RKO (cell line): ENCODE measurements at regions not wholly inside any gene's neighbourhood (a gene's known extent, or its start where the extent isn't known, plus 50 kb on each side); places are given as distances from the start of the nearest gene placed in this dataset.
"Not testable (repeated sequence)": the region's sequence is repeated elsewhere in the genome, so short reads cannot be mapped to it uniquely, and the experiment has no call there.

Source experiments
- DNase-seq: peaks from one replicate; pipeline ENCODE4 v3.0.0-alpha.2; 2016; ENCODE audit warnings: low spot score

- peak; percentile 79 for DNase-seq
Measured at GRCh38 chr4:103996637-103997036, 276.9 kb upstream of the TACR3 start.

DNA sequence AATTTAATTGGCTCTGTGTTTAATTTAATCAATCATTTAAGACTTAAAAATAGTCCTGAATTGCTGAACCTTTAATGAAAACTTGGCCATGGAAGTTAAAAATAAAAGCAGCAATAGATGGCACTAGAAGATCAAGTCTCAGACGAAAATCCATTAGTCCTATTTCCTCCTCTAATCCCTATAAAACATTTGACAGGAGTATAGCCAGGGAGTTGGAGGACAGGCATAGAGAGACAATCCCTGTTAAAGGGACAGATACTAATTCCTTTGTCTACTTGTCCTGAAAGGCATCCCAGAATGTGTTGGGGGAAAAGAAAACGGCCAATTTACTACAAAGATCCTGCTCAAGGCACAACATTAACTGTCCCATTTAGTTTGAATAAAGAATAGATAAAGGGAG lies 276.3 kb upstream of the TACR3 start:
- DNase-seq = peak; percentile 9

GRCh38 chr4:103994059-103994458 lies 274.3 kb upstream of the TACR3 start:
- DNase-seq = peak; percentile 45

DNA sequence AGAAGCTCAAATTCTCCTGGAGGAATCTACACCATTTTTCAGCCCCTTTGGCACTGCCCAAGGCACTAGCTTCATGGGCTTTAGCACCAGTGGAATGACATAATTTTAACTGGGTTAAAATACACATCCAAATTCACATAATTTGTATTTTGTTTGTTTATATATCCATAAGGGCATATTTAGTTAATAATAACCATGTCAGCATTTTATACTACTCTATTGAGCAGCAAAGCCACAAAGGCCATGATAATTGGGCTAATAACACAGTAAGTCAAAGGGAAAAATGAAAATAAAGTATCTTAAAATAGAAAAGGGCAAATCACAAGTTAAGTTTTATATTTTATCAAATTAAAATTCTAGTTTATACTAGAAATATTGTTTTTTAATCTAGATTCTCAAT lies 262.7 kb upstream of the TACR3 start:
- DNase-seq = no peak

DNA sequence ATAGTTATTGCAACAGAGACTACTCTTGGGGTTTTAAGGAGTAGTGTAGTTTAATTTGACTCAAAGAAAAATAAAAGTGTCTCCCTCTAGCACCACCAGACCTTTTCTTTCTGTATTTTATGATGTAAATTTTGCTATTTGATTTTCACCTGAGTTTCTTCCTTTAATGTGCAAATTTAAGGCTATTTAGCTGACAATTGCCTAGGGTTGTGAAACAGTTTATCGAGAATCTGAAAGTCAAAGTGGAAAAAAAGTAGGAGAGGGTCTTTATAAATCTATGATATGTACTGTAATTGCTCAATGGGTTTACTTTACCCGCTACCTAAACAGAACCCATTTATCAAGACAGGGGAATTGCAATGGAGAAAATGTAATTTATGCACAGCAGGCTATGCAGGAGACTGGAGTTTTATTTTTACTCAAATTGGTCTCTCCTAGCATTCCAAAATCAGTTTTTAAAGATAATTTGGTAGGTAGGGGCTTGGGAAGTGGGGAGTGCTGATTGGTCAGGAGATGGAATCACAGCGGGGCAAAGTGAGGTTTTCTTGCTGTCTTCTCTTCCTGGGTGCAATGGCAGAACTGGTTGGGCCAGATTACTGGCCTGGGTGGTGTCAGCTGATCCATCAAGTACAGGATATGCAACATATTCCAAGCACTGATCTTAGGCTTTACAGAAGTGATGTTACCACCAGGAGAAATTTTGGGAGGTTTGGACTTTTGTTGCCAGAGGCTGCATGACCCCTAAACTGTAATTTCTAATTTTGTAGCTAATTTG lies 228.6 kb upstream of the TACR3 start:
- no peak for DNase-seq

DNA sequence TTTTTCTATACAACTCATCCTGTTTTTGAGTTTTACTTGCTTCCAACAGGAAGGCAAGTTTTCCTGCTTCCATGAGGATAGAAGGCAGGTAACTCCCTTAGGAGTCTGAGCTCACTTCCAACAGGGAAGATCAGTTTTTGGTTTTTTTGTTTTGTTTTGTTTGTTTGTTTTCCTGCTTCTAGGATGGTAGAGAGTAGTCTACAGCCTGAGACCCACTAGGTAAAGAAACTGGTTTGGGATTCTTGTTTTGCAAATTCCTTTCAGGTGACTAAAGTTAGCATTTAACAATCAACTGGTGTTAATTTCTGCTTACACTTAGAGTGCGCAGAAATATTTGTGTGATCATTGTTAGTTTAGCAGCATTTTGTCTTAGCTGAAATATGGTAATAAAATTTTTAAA lies 227.8 kb upstream of the TACR3 start:
- DNase-seq = no peak

- not testable (repeated sequence) for DNase-seq
Measured at GRCh38 chr4:103946621-103947268, 227.0 kb upstream of the TACR3 start.

GRCh38 chr4:103938488-103938887 lies 218.7 kb upstream of the TACR3 start:
- DNase-seq = no peak

GRCh38 chr4:103936653-103937145 lies 216.9 kb upstream of the TACR3 start:
- DNase-seq = no peak

- peak; percentile 62 for DNase-seq
Measured at GRCh38 chr4:103934178-103934789, 214.5 kb upstream of the TACR3 start.

DNA sequence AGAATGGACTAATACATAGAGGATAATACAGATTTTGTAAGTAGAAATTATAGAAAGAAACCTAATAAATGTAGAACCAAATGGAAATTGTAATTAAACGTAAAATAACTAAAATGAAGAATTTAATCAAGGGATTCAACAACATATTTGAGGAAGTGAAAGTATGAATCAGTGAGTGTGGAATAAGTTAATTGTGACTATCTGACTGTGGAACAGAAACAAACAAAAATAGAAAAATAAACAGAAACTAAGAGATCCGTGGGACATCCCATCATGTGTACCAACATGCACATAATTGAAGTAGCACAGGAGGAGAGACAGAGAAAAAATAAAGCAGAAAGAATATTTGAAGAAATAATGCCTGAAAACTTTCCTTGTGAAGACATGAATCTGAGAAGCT lies 208.6 kb upstream of the TACR3 start:
- DNase-seq = no peak

- DNase-seq = no peak
Measured at GRCh38 chr4:103923551-103923950, 203.8 kb upstream of the TACR3 start.

DNA sequence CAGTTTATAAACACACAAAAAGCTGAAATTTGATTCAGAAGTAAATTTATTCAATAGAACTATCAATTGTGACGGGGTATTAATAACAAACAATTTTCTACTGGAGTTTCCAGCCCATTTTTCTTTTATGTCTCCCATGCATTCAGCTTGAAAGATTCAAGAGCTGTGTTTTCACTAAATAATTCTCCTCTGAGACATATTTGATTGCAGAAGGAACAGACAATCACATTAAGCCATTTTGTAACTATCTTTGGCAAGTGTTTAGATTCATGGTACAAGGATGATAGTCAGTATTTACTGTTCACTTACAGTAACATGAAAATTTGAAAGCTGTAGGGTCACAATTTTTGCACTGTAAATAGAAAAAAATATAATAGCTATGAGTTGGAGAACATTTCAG lies 198.4 kb upstream of the TACR3 start:
- no peak for DNase-seq

DNA sequence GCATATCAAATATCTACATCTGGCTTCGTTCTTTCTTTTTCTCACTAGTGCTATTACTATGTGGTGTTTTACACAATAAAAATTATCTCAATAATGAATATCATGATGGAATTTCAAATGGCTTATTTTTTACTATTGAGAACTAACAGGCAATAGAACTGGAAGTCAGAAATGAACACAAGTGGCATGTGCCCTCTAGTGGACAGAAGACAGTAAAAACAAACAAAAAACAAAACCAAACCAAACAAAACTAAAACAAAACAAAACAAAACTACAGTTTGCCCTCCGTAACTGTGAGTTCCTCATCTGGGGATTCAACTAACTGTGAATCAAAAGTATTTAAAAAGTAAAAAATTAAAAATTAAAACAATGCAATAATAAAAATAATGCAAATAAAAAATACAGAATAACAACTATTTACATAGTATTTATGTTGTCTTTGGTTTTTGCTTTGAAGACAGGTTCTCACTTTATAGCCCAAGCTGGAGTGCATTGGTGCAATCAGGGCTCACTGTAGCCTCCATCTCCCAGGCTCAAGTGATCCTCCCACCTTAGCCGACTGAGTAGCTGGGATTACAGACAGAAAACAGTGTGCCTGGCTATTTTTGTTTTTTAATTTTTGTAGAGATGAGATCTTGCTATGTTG lies 195.6 kb upstream of the TACR3 start:
- peak; percentile 57 for DNase-seq

DNA sequence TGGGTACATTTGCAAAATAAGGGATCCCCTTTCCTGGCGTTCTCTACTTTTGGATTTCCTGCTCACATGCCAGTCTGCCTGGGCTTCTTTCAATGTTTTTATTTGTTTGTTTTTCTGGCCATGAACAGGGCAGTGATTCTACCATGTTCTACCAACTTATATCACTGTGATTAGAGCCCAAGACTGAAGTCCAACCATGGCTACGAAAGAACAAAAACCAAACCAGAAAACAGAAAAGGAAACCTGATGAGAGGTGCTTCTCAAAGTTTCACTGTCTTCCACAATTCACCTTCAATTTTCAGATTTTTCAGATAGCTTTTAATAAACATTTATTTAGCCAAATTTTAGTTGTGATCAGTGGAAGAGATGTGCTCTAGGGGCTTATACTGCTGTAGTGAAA lies 187.6 kb upstream of the TACR3 start:
- DNase-seq = no peak

DNA sequence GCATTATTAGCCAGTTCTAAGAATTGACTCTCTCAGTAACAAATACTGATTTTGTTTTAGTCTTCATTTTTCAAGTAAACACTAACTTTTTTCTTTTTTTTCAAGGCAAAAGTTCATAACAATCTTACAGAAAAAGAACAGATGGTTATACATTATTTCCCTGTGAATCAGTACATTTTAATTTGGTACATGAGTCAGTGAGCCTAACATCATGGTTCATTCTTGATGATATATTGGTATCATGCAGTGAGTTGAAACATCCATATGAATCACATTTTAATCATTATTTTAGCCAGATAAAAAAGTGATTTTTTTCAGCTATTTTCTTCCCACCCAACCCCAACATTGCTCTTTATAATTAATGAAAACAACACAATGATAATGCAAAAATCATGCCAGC lies 184.3 kb upstream of the TACR3 start:
- DNase-seq = peak; percentile 45

- DNase-seq = no peak
Measured at GRCh38 chr4:103902730-103903129, 182.9 kb upstream of the TACR3 start.

GRCh38 chr4:103895876-103896465 lies 176.2 kb upstream of the TACR3 start:
- peak; percentile 4 for DNase-seq

DNA sequence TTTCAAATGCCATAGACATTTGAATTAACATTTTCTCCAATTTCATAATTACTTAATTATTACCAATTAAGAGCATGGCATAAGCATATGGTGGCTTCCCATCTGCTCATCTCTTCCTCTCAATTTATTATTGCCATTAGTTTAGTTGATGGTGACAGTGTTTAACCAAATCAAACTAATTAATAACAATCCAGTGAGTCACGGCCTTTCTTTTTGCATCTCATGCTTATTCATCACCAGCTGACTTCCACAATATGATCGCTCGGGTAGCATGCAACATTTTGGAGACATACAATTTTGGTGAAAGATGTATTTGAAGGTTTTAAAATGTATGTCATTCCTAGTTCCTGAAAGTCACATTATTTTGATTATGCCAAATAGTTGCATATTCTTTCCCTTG lies 172.8 kb upstream of the TACR3 start:
- DNase-seq = peak; percentile 8

GRCh38 chr4:103887191-103887590 lies 167.4 kb upstream of the TACR3 start:
- peak; percentile 21 for DNase-seq

DNA sequence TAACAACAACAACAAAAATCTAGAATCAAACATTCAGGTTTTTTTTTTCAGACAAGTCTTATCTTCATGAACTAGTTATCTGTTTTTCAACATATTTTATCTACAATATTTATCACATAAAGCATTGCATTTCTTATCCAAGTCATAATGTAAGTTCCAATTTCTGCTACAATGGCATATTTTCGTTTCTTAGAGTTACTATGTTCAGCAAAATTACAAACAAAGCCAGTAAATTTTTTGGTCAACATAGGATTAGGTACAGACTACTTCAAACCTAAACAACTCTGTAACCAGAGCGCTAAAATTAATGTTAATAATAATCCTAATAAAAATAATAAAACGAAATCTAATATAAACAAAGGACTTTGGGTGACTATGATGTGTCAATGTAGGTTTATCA lies 165.4 kb upstream of the TACR3 start:
- DNase-seq = no peak

- no peak for DNase-seq
Measured at GRCh38 chr4:103867311-103867710, 147.5 kb upstream of the TACR3 start.
